CD4-positive, alpha-beta T cell treated with Interleukin-1 beta for 1 hour (primary cell): ENCODE measurements at regions not wholly inside any gene's neighbourhood (a gene's known extent, or its start where the extent isn't known, plus 50 kb on each side); places are given as distances from the start of the nearest gene placed in this dataset.
"Not testable (repeated sequence)": the region's sequence is repeated elsewhere in the genome, so short reads cannot be mapped to it uniquely, and the experiment has no call there.

Experiments
- DNase-seq, 2 donors: peaks; one replicate each; pipeline ENCODE4 v3.0.0-alpha.2; 2020 to 2022

- DNase-seq = no peak
Observed at GRCh38 chr1:65527707-65528503, 107.4 kb downstream of the LEPR start.

GRCh38 chr1:65531972-65532570 is 111.6 kb downstream of the LEPR start:
- no peak for DNase-seq

- DNase-seq = no peak
Observed at GRCh38 chr1:65535981-65536380, 115.5 kb downstream of the LEPR start.

GRCh38 chr1:65538086-65538485 is 117.6 kb downstream of the LEPR start:
- DNase-seq = no peak

- DNase-seq = no peak
Observed at GRCh38 chr1:65538664-65539063, 118.2 kb downstream of the LEPR start.

GRCh38 chr1:65539266-65540131 is 119.0 kb downstream of the LEPR start:
- no peak for DNase-seq

GRCh38 chr1:65541161-65541560 is 120.7 kb downstream of the LEPR start:
- DNase-seq = no peak

GRCh38 chr1:65541865-65542264 is 121.4 kb downstream of the LEPR start:
- no peak for DNase-seq

GRCh38 chr1:65542592-65542991 is 122.1 kb downstream of the LEPR start:
- DNase-seq = not testable (repeated sequence)

- not testable (repeated sequence) for DNase-seq
Observed at GRCh38 chr1:65550306-65551010, 130.0 kb downstream of the LEPR start.

- DNase-seq = not testable (repeated sequence)
Observed at GRCh38 chr1:65552484-65552883, 132.0 kb downstream of the LEPR start.

- not testable (repeated sequence) for DNase-seq
Observed at GRCh38 chr1:65554086-65554764, 133.8 kb downstream of the LEPR start.

GRCh38 chr1:65554829-65555228 is 134.4 kb downstream of the LEPR start:
- DNase-seq = no peak

GRCh38 chr1:65558215-65558614 is 137.7 kb downstream of the LEPR start:
- no peak for DNase-seq

- DNase-seq = no peak
Observed at GRCh38 chr1:65564493-65564892, 144.0 kb downstream of the LEPR start.

GRCh38 chr1:65568285-65568684 is 147.8 kb downstream of the LEPR start:
- no peak for DNase-seq

GRCh38 chr1:65572701-65573421 is 152.4 kb downstream of the LEPR start:
- no peak for DNase-seq

GRCh38 chr1:65577278-65577677 is 156.8 kb downstream of the LEPR start:
- DNase-seq = no peak

GRCh38 chr1:65577982-65578381 is 157.5 kb downstream of the LEPR start:
- DNase-seq = not testable (repeated sequence)

- DNase-seq = no peak
Observed at GRCh38 chr1:65581119-65581518, 160.7 kb downstream of the LEPR start.

- DNase-seq = no peak
Observed at GRCh38 chr1:65584399-65584798, 163.9 kb downstream of the LEPR start.

GRCh38 chr1:65590279-65590678 is 169.8 kb downstream of the LEPR start:
- DNase-seq = no peak
